ENCODE measurements at regions not wholly inside any gene's neighbourhood (a gene's known extent, or its start where the extent isn't known, plus 50 kb on each side); places are given as distances from the start of the nearest gene placed in this dataset.
"Not testable (repeated sequence)": the region's sequence is repeated elsewhere in the genome, so short reads cannot be mapped to it uniquely, and the experiment has no call there.

DNA sequence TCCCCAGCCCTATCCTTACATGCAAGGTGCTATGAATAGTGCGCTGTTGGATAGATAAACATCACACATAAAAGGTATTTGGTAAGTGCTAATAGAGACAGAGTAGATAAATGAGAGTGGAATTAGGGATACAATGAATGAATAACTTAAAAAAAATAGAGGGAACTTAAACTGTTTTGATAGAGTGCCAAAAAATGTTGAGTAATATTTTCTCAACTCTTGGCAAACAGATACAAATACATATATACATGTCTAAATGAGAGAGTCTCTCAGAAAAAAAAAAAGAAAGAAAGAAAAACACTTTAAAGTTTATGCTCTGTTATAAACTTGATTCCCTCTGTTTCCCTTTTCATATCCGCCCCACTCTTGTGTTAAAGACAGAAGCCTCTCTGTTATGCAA is 667.4 kb downstream of the ROBO2 start:
- CTCF ChIA-PET: no interaction called here
- POLR2A ChIA-PET: no interaction called here

- ChIA-PET CTCF (no interaction called here), POLR2A (no interaction called here)
Observed at GRCh38 chr3:77709155-77709554, 669.3 kb downstream of the ROBO2 start.

DNA sequence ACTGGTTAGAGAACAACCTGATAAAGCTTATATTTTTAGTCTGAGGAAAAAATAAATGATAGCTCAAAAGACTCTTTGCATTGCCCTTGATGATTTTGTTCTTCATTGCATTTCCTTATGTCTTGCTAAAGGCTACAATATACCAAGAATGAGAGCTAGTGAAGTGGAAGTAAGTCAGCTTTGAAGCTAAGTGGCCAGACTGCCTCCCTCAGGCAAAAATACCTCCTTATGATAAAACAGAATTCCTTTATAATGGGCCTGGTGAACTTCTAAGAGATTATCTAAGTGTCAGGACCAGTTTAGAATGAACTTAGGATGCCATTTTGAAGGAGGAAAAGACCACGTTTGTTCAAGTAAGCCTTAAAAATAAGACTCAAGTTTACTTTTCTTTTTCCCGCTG is 678.4 kb downstream of the ROBO2 start:
- ChIA-PET CTCF (no interaction called here), POLR2A (no interaction called here)

GRCh38 chr3:77720460-77720971 is 680.6 kb downstream of the ROBO2 start:
- POLR2A ChIA-PET: no interaction called here
- CTCF ChIA-PET: no interaction called here

DNA sequence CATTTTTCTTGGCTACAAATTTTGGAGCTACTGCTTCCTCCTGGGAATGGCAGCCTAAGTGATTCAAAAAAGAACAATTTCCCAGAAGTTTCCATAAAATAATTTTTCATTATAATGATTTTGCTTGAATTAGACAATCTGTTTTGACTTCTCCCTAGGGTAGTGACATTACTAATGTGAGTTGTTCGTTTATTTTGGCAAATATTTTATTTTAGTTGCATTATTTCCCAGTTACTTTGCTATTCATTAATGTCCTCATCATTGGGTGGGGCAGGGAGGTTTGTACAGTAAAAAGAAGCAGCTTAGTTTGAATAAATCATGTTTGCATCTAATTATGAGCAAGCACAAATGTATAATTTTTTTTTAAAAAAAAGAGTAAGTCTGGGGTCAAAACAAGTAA is 686.6 kb downstream of the ROBO2 start:
- ChIA-PET POLR2A (no interaction called here), CTCF (no interaction called here)

DNA sequence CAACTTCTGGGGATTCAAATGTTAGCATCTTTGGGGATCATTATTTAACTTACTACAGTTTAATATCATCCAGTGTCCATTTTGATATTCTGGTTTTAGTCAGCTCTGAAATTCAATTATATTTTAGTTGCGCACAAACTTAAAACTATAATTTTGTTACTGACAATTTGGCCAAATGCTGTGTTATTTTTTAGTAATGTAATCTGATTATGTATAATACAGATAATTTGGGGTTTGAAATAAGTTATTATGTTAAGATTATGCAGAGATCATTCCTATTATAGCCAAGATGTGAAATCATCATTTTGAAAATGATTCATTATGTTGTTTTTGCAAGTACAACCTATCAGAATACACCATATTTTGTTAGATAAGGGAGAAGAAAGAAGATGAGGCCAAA is 706.1 kb downstream of the ROBO2 start:
- POLR2A ChIA-PET: no interaction called here
- CTCF ChIA-PET: interaction anchor here (0.6 kb wide), 1 partner anchor 10 kb away, joined by 3 read pairs; no protein-coding TSS in a partner anchor

- ChIA-PET POLR2A (no interaction called here), CTCF (interaction anchor here (0.6 kb wide), 1 partner anchor 11 kb away, joined by 3 read pairs; no protein-coding TSS in a partner anchor)
Observed at GRCh38 chr3:77746892-77747291, 707.0 kb downstream of the ROBO2 start.

DNA sequence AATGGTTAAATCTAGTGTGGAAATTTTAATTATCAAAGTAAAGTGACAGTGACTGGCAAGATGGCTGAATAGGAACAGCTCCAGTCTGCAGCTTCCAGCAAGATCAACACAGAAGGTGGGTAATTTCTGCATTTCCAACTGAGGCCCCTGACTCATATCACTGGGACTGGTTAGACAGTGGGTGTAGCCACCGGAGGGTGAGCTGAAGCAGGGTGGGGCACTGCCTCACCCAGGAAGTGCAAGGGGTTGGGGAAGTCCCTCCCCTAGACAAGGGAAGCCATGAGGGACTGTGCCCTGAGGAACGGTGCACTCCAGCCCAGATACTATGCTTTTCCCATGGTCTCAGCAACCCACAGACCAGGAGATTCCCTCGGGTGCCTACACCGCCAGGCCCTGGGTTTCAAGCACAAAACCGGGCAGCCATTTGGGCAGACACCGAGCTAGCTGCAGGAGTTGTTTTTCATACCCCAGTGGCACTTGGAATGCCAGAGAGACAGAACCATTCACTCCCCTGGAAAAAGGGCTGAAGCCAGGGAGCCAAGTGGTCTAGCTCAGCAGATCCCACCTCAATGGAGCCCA is 716.6 kb downstream of the ROBO2 start:
- CTCF ChIA-PET, POLR2A ChIA-PET: not testable (repeated sequence)

DNA sequence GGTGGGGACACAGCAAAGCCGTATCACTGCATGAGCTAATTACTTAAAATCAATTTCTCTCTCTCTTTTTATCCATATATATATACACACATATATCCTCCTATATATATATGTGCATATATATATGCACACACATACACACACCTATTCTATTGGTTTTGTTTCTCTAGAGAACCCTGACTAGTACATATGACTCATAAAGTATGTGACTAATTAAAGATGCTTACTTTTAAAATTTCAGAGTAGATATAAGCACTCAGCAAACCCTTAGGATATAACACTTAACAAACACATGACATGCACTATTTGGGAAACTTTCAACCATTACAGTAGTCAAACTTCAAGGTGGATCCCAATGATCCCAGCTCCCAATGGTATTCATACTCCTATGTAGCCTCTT is 732.6 kb downstream of the ROBO2 start:
- POLR2A ChIA-PET: no interaction called here

GRCh38 chr3:77773084-77773483 is 733.2 kb downstream of the ROBO2 start:
- CTCF ChIA-PET: no interaction called here
- POLR2A ChIA-PET: no interaction called here

More for the DNA sequence above, 732.6 kb downstream of the ROBO2 start:
- CTCF ChIA-PET: no interaction called here

DNA sequence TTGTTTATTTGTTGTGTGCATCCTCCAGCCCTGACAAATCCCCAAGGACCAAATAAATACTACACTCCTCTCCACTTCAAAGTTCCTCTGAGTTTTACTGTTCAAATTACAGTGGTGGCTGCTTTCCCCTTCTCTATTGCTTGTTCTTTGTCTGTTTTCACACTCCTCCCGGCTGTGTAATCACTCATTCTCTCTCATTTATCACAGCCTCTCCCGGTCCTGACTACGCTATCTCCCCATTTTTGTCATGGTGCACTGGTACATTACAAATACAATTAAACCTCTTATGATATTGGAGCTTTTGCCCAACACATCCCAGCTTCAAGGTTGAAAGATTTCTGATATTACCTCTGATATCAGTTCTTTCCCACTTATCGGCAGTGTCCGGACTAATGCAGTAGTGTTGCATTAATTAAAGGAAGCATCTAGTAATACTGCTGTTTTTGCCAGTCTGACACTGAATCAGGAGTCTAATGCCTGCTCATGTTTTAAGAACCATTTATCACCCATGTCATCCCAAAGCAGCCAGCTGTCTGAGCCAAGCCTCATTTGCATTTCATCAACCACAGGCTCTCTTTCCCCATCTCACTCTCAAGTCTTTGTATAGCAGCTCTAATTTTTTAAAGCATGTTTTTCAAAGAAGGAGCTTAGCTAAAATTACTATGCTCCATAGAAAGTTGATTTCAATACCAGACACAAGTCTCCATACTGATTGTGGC is 740.5 kb downstream of the ROBO2 start:
- ChIA-PET POLR2A (no interaction called here), CTCF (no interaction called here)

DNA sequence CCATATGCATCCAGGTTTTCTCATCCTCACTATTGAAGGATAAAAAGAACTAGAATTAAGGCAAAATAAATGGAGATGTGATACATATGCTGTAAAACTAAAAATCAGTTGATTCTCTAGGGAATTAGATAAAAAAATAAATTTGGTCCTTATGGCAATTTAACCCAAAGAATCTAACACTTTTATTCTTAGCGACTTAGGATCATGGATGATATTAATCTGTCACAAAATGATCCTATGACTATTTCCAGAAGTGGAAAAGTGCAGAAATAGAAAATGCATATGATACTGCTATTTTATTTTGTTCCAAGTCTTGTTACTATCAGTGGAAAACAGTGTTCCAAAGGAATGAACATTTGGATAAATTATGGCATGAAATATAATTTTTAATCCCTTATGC is 746.3 kb downstream of the ROBO2 start:
- CTCF ChIA-PET: no interaction called here
- POLR2A ChIA-PET: no interaction called here

GRCh38 chr3:77795013-77795412 is 755.1 kb downstream of the ROBO2 start:
- ChIA-PET POLR2A (no interaction called here), CTCF (no interaction called here)

DNA sequence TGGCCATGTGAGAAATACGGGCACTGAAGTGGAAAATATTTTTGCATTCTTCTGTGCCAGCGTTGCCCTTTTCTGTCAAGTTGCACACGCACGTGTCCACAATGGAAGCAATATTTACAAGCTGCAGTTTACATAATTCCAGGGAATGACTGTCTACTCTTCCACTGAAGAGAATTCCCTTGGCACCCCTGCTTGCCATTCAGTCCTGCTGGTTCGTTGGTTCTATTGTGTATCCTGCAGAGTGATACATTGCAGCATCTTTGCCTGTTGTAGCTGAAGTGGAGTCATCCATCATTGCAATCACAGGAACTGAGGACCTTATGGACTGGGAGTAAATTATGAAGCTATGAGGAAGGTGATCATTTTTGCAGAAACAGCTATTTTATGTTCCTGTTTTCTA is 759.4 kb downstream of the ROBO2 start:
- CTCF ChIA-PET: no interaction called here
- POLR2A ChIA-PET: no interaction called here

DNA sequence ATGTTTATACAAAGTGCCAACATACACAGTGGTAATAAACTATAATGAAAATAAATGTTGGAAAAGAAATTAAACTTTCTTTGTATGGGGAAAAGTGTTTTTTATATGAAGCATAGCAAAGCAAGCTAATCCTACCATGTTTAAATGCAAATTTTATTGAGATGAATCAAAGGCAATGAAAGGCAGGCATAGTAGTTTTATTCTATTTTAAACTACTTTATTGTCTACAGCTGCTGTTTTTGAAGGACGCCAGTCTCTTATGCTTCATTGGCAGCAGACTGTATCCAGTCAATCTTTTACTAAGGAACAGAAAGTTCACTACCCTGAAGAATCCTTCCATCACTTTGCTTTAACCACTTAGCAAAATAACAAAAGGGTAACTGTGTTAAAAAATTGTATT is 761.0 kb downstream of the ROBO2 start:
- CTCF ChIA-PET: no interaction called here
- POLR2A ChIA-PET: no interaction called here

DNA sequence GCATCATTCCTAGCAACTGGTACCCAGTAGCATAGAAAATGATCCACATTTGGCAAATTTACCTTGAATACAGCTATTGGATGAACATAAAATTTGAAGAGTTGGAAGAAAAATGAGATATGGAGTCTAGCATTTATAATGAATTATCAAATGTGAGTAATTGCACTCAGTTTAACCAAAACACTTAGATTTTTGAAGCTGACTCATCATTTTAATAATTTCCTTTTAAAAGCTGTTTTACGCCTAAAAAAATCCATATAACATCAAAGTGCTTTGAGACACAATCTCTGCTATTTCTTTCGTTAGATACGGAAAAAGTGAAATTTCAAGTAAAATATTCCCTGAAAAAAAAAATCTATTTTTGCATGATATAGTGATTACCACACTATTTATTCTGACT is 767.4 kb downstream of the ROBO2 start:
- ChIA-PET POLR2A (no interaction called here), CTCF (no interaction called here)

GRCh38 chr3:77814845-77815244 is 774.9 kb downstream of the ROBO2 start:
- ChIA-PET CTCF (no interaction called here), POLR2A (no interaction called here)

DNA sequence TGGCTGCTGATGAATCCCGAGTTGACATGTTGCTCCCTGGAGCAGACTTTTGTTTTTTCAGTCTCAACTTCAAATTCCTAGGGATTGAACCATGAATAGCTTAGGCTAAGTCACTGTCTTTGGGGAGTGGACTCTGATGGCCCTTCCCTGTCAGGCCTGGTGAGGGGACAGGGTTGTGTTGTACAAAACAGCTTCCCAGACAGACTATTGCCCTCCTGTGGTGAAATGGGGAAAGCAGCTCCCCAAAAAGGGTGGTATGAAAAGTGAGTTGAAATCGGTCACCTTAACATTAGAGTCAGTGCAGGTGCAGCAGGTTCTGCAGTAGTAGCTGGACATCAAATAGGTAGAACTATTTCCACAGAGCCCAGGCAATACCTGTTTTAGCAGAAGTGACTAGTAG is 775.6 kb downstream of the ROBO2 start:
- ChIA-PET CTCF (no interaction called here), POLR2A (no interaction called here)

DNA sequence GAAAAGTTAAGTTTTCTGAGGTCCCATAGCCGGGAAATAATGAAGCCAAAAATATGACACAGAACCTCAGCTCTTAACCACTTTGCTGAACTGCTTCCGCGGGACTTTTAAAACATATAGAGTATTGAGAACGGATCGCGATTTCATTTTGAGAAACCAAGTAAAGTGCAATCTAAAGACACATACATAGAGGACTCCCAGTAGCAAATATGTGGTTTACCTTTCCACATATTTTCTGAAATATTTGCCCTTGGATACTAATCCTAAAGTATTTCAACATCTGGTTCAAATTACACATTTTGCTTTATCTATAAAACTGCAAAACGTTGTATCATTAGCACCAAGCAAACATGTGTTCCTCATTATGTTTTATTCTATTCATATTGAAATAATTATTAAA is 776.5 kb downstream of the ROBO2 start:
- CTCF ChIA-PET: no interaction called here
- POLR2A ChIA-PET: no interaction called here

DNA sequence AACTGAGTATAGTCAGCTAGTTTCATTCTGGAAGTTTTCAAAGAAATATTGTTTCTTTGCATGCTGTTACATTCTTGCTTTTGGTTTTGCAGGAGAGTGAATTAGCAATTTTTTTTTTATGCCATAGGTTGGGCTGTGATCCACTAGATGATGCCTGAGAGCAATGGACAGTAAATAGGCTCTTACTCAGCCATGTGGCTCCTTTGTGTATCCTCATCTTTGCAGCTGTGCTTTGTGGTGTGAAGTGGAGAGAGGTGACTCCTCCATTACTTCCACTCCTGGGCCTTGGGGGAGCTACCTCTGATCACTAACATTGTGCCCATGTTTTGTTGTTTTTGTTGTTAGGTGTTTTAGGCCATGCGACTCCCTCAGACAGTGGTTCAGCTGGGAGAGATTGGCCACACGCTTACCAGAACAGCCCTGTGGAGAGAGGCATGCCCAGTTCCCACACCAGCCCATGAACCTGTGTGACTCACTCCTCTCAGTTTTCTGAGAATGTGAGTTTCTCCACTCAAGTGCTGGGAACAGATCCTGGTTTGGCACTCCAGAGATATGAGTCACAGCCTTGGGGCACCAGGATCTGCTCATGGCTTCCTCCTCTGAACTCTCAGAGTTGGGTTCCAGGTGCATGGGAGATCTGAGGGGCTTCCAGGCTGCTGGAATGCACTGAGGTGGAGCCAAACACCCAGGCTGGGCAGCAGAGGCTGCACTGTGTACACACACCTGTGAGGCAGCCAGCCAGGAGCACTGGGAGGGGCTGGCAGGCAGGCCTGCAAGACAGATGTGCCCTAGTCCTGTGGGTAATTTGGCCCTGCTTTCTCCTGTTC is 785.3 kb downstream of the ROBO2 start:
- ChIA-PET CTCF (no interaction called here), POLR2A (no interaction called here)

- ChIA-PET POLR2A (no interaction called here), CTCF (no interaction called here)
Observed at GRCh38 chr3:77835921-77836320, 796.0 kb downstream of the ROBO2 start.
